ENCODE measurements at regions not wholly inside any gene's neighbourhood (a gene's known extent, or its start where the extent isn't known, plus 50 kb on each side); places are given as distances from the start of the nearest gene placed in this dataset.
"Not testable (repeated sequence)": the region's sequence is repeated elsewhere in the genome, so short reads cannot be mapped to it uniquely, and the experiment has no call there.

DNA sequence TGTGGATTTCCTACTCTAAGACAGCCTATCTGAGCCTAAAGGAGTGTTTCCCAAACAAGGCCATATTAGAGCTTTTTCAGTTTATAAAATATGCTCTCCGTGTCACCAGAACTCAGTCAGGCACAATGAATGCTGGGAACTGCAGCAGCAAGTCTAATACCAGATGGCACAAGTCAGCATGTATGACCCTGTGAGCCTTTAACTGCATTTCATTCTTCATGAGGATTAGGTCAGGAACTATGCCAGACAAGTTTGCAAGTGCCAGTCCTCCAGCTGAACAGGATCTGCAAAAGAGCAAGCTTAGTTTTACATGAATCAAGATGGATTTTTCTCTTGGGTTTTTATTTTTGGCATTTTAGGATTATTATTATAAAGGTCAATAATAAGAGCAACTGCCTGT lies 66.7 kb upstream of the SAMD5 start:
- no peak for DNase-seq

GRCh38 chr6:147447835-147448611 lies 60.5 kb upstream of the SAMD5 start:
- peak; percentile 43 for DNase-seq

DNA sequence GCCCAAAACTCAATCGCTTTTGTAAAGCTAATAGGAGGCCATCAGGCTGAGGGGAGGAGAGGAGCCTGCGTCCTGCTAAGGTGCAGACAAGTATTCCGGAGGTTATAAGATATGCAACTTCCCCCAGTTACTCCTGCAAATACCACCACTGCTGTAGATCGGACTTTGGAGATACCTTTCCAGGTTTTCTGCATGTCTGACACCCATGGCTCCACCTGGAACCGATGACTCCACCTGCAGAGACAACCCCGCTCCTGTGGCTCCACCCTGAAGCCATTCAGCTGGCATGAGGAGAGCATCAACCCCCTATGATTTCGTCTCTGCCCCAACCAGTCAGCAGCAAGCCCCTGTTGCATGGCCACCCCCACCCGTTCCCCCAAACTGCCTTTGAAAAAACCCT lies 59.7 kb upstream of the SAMD5 start:
- no peak for DNase-seq

DNA sequence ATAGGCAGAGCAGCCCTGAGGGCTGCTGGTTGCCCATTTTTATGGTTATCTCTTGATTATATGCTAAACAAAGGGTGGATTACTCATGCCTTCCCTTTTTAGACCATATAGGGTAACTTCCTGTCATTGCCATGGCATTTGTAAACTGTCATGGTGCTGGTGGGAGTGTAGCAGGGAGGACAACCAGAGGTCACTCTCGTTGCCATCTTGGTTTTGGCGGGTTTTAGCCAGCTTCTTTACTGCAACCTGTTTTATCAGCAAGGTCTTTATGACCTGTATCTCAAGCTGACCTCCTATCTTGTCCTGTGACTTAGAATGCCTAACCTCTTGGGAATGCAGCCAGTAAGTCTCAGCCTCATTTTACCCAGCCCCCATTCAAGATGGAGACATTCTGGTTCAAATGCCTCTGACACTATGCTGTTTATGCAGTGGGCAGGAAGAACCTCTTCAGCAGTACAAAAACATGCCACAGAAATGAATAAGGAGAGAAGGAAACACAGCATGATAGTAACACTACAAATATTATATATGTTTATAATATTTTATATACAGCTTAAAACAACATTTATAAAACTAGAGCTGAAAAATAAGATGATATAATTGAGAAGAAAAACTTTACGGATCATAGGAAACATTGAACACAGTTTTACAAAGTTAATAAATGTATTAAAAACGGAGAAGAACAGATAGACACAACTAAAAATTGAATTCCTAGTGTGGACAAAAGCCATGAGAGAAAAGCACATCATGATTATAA lies 58.9 kb upstream of the SAMD5 start:
- DNase-seq: no peak

DNA sequence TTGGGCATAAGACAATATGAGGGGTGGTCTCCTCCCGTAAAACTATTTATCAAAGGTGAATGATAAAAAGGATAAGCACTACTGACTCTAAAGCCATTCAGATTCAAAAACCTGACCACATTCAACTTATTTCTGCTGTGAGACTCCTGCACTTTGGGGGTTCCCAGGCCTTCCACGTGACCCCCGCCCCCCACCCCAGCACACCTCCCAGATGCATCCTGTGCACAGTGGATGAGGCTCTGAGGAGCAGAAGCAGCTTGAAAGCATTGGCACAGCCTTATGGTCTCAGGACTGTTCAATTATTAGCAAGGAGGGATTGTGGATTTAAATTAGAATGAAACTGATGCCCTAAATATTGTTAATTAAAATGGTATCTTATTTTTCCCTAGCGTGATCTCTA lies 55.1 kb upstream of the SAMD5 start:
- no peak for DNase-seq

- not testable (repeated sequence) for DNase-seq
These were observed 53.6 kb upstream of the SAMD5 start for GRCh38 chr6:147454862-147455261.
